B cell (primary cell): ENCODE measurements at regions not wholly inside any gene's neighbourhood (a gene's known extent, or its start where the extent isn't known, plus 50 kb on each side); places are given as distances from the start of the nearest gene placed in this dataset.

Experiments
- CTCF ChIP-seq: fragments of 200-600 bp; IDR thresholded peaks from one replicate; pipeline ENCODE4 v1.8.0; 2022; ENCODE audit warnings: antibody characterized with exemption, mild to moderate bottlenecking
- EZH2 ChIP-seq: IDR thresholded peaks from 2 replicates; pipeline ENCODE4 v1.6.1; 2012; ENCODE audit warnings: borderline replicate concordance, low read depth, mild to moderate bottlenecking, moderate library complexity, low read length; ENCODE audit not compliant: insufficient read depth, poor library complexity, severe bottlenecking

GRCh38 chr2:240351826-240352426 lies 83.5 kb upstream of the GPC1 start:
- TF ChIP-seq CTCF (no peak), EZH2 (no peak)
